GM12878 (cell line): ENCODE measurements at regions not wholly inside any gene's neighbourhood (a gene's known extent, or its start where the extent isn't known, plus 50 kb on each side); places are given as distances from the start of the nearest gene placed in this dataset.
"Not testable (repeated sequence)": the region's sequence is repeated elsewhere in the genome, so short reads cannot be mapped to it uniquely, and the experiment has no call there.

ENCODE experiments used
- ATAC-seq: fragments of 200-7000 bp; cut with Tn5 transposase; 3 replicates; pipeline ENCODE4 v1.9.1; 2020; ENCODE audit warnings: mild to moderate bottlenecking, moderate library complexity
- BruUV-seq: library from RNA; stranded (reverse); fragments of 400-500 nt; replicated peaks from 2 replicates; lab custom pipeline; 2021; lab: Mats Ljungman, UMichigan
- CTCF ChIA-PET: fragments of 300-600 bp; sonication (Branson Sonifier 250); formaldehyde crosslinking; extraction: SDS; loops from one replicate; lab custom pipeline; 2021; ENCODE audit warnings: inconsistent platforms; lab: Yijun Ruan, JAX
- POLR2A ChIA-PET: fragments of 350-600 bp; formaldehyde crosslinking; extraction: SDS; loops from one replicate; lab custom pipeline; 2021; ENCODE audit warnings: inconsistent platforms; lab: Charles Lee
- RAD21 ChIA-PET: fragments of 300-600 bp; sonication (Branson Sonifier 250); formaldehyde crosslinking; loops from one replicate; lab custom pipeline; 2023; ENCODE audit warnings: antibody characterized with exemption; ENCODE audit not compliant: unreplicated experiment; lab: Charles Lee
- SMC1A ChIA-PET: fragments of 300-600 bp; sonication (Branson Sonifier 250); formaldehyde crosslinking; loops from one replicate; lab custom pipeline; 2023; ENCODE audit not compliant: unreplicated experiment, uncharacterized antibody; lab: Charles Lee
- DNase-seq: peaks from one replicate; pipeline ENCODE4 v3.0.0-alpha.2; 2011; ENCODE audit warnings: low read depth, low spot score
- FAIRE-seq: peaks from 3 replicates; lab custom pipeline; 2011; peaks lifted over from hg19 to GRCh38; lab: Jason Lieb, UNC
- H2AFZ ChIP-seq: 2 replicates; pipeline ENCODE4 v1.6.0; 2011; ENCODE audit warnings: low read depth, low read length, control low read depth; ENCODE audit not compliant: control insufficient read depth
- H3K27ac ChIP-seq: 2 replicates; pipeline ENCODE4 v1.5.1; 2011; ENCODE audit warnings: control low read depth; ENCODE audit not compliant: control insufficient read depth, insufficient read depth
- H3K27me3 ChIP-seq, 2 experiments: replicated peaks in 1 of 2; 2 replicates each; pipeline versions ENCODE4 v1.6.0 to v1.6.1; 2011; ENCODE audit warnings: low read length in 1 of 2; ENCODE audit not compliant: control insufficient read depth in 2 of 2, insufficient read depth in 2 of 2
- H3K36me3 ChIP-seq, 2 experiments: 2 replicates each; pipeline ENCODE4 v1.5.1; 2011; ENCODE audit warnings: low read length in 1 of 2; ENCODE audit not compliant: control insufficient read depth in 2 of 2, insufficient read depth in 2 of 2
- H3K4me1 ChIP-seq: 2 replicates; pipeline ENCODE4 v1.6.1; 2011; ENCODE audit warnings: mild to moderate bottlenecking, low read length, moderate library complexity, mixed read lengths; ENCODE audit not compliant: control insufficient read depth, insufficient read depth
- H3K4me2 ChIP-seq: 2 replicates; pipeline ENCODE4 v1.6.0; 2011; ENCODE audit warnings: control low read depth; ENCODE audit not compliant: control insufficient read depth, insufficient read depth
- H3K4me3 ChIP-seq: fragments of 200-600 bp; sonication (generic); 2 replicates; pipeline ENCODE4 v1.5.1; 2016
- H3K79me2 ChIP-seq: 2 replicates; pipeline ENCODE4 v1.6.0; 2011; ENCODE audit warnings: low read length; ENCODE audit not compliant: control insufficient read depth, insufficient read depth
- H3K9ac ChIP-seq: 2 replicates; pipeline ENCODE4 v1.8.0; 2011; ENCODE audit warnings: low read length, control low read depth, mixed read lengths; ENCODE audit not compliant: control insufficient read depth, insufficient read depth
- H3K9me3 ChIP-seq: replicated peaks from 3 replicates; pipeline ENCODE4 v1.5.1; 2011; ENCODE audit warnings: mild to moderate bottlenecking, low read length; ENCODE audit not compliant: control insufficient read depth, insufficient read depth
- H4K20me1 ChIP-seq: 2 replicates; pipeline ENCODE4 v1.6.0; 2011; ENCODE audit not compliant: control insufficient read depth, insufficient read depth
- WGBS: methylation state at CpG from one replicate; pipeline ENCODE4 v1.1.6; 2016; ENCODE audit warnings: low lambda C conversion rate; ENCODE audit not compliant: insufficient replicate concordance, insufficient coverage; ENCODE audit errors: missing lambda C conversion rate; 5-methylcytosine and 5-hydroxymethylcytosine counted together
- in situ Hi-C: fragments of 300-500 bp; cut with MboI; formaldehyde crosslinking; loops from 9 replicates; pipeline ENCODE4 v1.14.3; 2018; ENCODE audit warnings: mixed read lengths
- intact Hi-C: fragments of 100-400 bp; cut with micrococcal nuclease; formaldehyde crosslinking; loops from one replicate; pipeline ENCODE4 v1.14.2; 2022; ENCODE audit not compliant: unreplicated experiment

GRCh38 chr1:223025190-223025734 lies 117.8 kb downstream of the TLR5 start:
- WGBS = 4% methylated on average over 4 of the region's 4 CpGs
- H3K27ac ChIP-seq, ATAC-seq, H4K20me1 ChIP-seq, DNase-seq, CTCF ChIA-PET, H2AFZ ChIP-seq, H3K4me1 ChIP-seq, RAD21 ChIA-PET, H3K4me2 ChIP-seq, POLR2A ChIA-PET, in situ Hi-C loops, H3K79me2 ChIP-seq, H3K9me3 ChIP-seq, H3K9ac ChIP-seq, H3K4me3 ChIP-seq, H3K36me3 ChIP-seq, BruUV-seq, H3K27me3 ChIP-seq, FAIRE-seq, intact Hi-C loops: not testable (repeated sequence)
- SMC1A ChIA-PET = interaction anchor here (0.6 kb wide), 1 partner anchor 99 kb away, joined by 3 read pairs; no protein-coding TSS in a partner anchor

- POLR2A ChIA-PET, RAD21 ChIA-PET, in situ Hi-C loops, H3K36me3 ChIP-seq, FAIRE-seq, CTCF ChIA-PET, H3K79me2 ChIP-seq, H4K20me1 ChIP-seq, H3K27ac ChIP-seq, H3K4me1 ChIP-seq, ATAC-seq, intact Hi-C loops, H3K27me3 ChIP-seq, H2AFZ ChIP-seq, DNase-seq, H3K9ac ChIP-seq, SMC1A ChIA-PET, H3K4me3 ChIP-seq, BruUV-seq, H3K4me2 ChIP-seq, H3K9me3 ChIP-seq: not testable (repeated sequence)
- WGBS = 21% methylated on average over 5 of the region's 5 CpGs
Measured at GRCh38 chr1:223026639-223027038, 116.4 kb downstream of the TLR5 start.
